ENCODE measurements at regions not wholly inside any gene's neighbourhood (a gene's known extent, or its start where the extent isn't known, plus 50 kb on each side); places are given as distances from the start of the nearest gene placed in this dataset.

DNA sequence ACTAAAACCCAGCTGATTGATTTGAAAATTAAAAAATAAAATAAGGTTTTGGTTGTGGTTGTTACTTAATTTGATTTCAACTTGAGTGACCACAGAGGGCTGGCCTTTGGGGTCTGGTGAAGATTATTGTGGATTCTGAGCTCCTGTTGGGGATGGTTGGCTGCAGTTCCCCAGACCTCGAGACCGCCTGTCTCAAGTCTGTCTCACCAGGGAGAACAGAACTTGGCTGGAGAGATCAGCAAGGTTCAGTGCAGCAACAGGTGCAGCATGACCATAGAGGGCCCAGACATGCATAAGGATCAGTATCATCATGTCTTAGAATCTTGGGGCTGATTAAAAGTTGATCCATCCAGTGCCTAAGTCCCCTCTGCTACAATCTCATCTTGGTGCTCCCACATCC, 491.9 kb downstream of the BCOR start:
- no peak overlapping the region for H3K9ac ChIP-seq (ENCODE audit: insufficient read length, low read depth)
- no peaks in the 10 kb centered on the region for H3K9me3 ChIP-seq (ENCODE audit: insufficient read depth, low read length)
- no peak for DNase-seq (ENCODE audit: low read depth, low spot score)
- no peak for TF ChIP-seq ZNF274 (IDR thresholded peaks at IDR 0.05; ENCODE audit: low read depth, low read length)
- no peak for TF ChIP-seq YY1 (IDR thresholded peaks at IDR 0.05; ENCODE audit: insufficient read depth, insufficient read length)
- TF ChIP-seq SUZ12 (IDR thresholded peaks at IDR 0.05; ENCODE audit: extremely low read depth, insufficient read depth, insufficient read length): no peak
- H3K4me3 ChIP-seq (ENCODE audit: insufficient read length, low read depth): no peak overlapping the region
- peaks cover 3% of the 10 kb centered on the region for H3K4me1 ChIP-seq (ENCODE audit: insufficient read depth, insufficient read length)
- no peaks in the 10 kb centered on the region for H3K36me3 ChIP-seq (ENCODE audit: insufficient read depth, insufficient read length, low read length)
- no peaks in the 10 kb centered on the region for H3K27me3 ChIP-seq (ENCODE audit: insufficient read depth, insufficient read length)

DNA sequence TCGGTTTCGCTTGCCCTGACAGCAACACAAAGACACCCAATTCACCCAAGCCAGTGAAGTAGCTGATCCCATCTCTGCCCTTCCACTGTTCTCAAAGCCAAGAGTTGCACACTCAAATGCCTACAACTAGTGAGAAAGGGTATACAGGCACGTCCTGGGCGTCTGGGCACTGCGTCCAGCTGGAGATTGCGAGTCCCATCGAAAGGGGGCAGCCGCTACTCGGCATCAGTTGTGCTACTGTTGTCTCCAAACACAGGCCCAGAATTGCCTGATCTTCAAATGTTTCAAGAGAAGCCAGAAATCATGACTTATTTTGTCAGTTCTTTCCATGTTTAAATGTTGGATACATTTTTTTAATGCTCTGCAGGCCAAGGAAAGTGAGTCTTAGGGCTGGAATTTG, 487.8 kb downstream of the BCOR start:
- TF ChIP-seq ZNF274 (IDR thresholded peaks at IDR 0.05; ENCODE audit: low read depth, low read length): no peak
- TF ChIP-seq SUZ12 (IDR thresholded peaks at IDR 0.05; ENCODE audit: extremely low read depth, insufficient read depth, insufficient read length): no peak
- no peak for TF ChIP-seq YY1 (IDR thresholded peaks at IDR 0.05; ENCODE audit: insufficient read depth, insufficient read length)
- no peak overlapping the region for H3K4me3 ChIP-seq (ENCODE audit: insufficient read length, low read depth)
- DNase-seq (ENCODE audit: low read depth, low spot score): no peak
- H3K27me3 ChIP-seq (ENCODE audit: insufficient read depth, insufficient read length): peaks cover 7% of the 10 kb centered on the region
- H3K9me3 ChIP-seq (ENCODE audit: insufficient read depth, low read length): no peaks in the 10 kb centered on the region
- H3K9ac ChIP-seq (ENCODE audit: insufficient read length, low read depth): no peak overlapping the region
- H3K4me1 ChIP-seq (ENCODE audit: insufficient read depth, insufficient read length): peaks cover 3% of the 10 kb centered on the region
- no peaks in the 10 kb centered on the region for H3K36me3 ChIP-seq (ENCODE audit: insufficient read depth, insufficient read length, low read length)

DNA sequence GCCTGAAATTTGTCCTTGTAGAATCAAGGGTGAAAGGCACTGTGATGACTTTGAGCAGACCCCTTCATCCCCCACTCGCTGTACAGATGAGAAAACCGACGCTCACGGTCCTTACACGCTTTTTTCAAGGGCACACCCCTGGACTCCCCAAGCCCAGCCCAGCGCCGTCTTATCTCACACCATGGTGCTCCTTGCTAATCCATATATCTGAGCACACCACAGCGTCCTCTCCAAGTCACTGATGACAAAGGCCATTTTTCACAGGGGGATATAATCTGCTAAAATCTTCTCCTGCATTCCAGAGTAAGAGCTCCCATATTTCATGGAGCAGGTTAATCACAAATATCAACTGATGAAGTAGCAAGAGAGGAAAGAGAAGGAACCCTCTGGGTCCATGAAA, 486.3 kb downstream of the BCOR start:
- no peaks in the 10 kb centered on the region for H3K9me3 ChIP-seq (ENCODE audit: insufficient read depth, low read length)
- H3K4me3 ChIP-seq (ENCODE audit: insufficient read length, low read depth): no peak overlapping the region
- TF ChIP-seq YY1 (IDR thresholded peaks at IDR 0.05; ENCODE audit: insufficient read depth, insufficient read length) (no peak), SUZ12 (IDR thresholded peaks at IDR 0.05; ENCODE audit: extremely low read depth, insufficient read depth, insufficient read length) (no peak), ZNF274 (IDR thresholded peaks at IDR 0.05; ENCODE audit: low read depth, low read length) (no peak)
- H3K36me3 ChIP-seq (ENCODE audit: insufficient read depth, insufficient read length, low read length): no peaks in the 10 kb centered on the region
- peaks cover 3% of the 10 kb centered on the region for H3K4me1 ChIP-seq (ENCODE audit: insufficient read depth, insufficient read length)
- peaks cover 7% of the 10 kb centered on the region for H3K27me3 ChIP-seq (ENCODE audit: insufficient read depth, insufficient read length)
- no peak overlapping the region for H3K9ac ChIP-seq (ENCODE audit: insufficient read length, low read depth)
- DNase-seq (ENCODE audit: low read depth, low spot score): no peak

DNA sequence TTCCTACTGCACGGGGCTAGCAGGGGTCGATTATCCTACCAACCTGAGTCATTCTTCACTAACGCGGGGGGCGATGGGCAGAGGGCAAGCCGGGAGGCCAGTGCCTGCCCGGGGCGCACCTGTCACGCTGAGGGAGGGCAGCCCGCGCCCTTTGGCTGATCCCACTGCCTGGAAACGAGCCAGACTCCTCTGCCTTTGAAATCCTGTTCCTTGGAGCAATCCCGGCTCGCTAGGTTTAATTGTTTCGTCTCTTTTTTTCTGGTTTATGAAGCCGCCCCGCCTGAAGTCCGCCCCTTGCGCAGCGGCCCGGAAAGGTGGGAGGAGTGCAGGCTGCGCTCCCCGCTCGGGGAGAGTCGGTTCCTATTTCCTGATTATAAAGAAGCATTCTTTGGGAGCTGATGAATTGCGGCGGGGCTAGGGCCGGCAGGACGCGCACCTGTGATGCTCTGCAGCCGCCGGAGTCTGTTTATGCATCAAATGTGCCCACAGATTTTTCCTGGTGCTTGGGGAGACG, 484.2 kb downstream of the BCOR start:
- Histone ChIP-seq H3K4me3 (ENCODE audit: insufficient read length, low read depth) (peak overlapping the region; percentile 25), H3K27me3 (ENCODE audit: insufficient read depth, insufficient read length) (peaks cover 7% of the 10 kb centered on the region), H3K4me1 (ENCODE audit: insufficient read depth, insufficient read length) (peaks cover 3% of the 10 kb centered on the region), H3K36me3 (ENCODE audit: insufficient read depth, insufficient read length, low read length) (no peaks in the 10 kb centered on the region), H3K9ac (ENCODE audit: insufficient read length, low read depth) (peak overlapping the region; percentile 47), H3K9me3 (ENCODE audit: insufficient read depth, low read length) (no peaks in the 10 kb centered on the region)
- peak; percentile 38 for DNase-seq (ENCODE audit: low read depth, low spot score)
- TF ChIP-seq ZNF274 (IDR thresholded peaks at IDR 0.05; ENCODE audit: low read depth, low read length): no peak
- no peak for TF ChIP-seq YY1 (IDR thresholded peaks at IDR 0.05; ENCODE audit: insufficient read depth, insufficient read length)
- no peak for TF ChIP-seq SUZ12 (IDR thresholded peaks at IDR 0.05; ENCODE audit: extremely low read depth, insufficient read depth, insufficient read length)

DNA sequence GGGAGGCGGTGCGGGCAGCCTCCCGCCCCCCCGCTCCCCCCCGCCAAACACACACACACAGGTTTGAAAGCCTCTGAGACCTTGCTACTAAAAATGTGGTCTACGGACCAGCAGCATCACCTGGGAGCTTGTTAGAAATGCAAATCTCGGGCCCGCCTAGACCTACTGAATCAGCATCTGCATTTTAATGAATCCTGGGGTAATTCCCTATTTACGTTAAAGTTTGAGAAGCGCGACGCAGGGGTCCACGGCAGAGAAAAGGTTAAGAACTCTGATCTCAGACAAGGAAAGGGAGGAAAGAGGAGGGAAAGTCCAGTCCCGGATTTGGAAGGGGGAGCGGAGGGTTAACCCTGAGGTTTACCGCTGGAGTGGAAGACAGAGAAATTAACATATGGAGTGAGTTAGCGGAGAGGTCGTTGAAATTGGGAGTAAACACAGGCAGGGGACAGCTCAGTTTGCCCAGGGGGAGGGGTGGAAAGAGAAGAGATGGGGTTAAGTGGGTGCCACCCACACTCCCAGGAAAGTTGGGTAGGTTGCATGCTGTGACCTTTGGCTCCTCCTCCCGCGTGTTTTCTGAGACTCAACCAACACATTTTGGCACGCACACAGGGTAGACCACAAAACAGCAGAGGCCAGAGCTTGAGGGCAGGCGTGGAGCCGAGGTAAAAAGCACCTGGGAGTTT, 483.6 kb downstream of the BCOR start:
- DNase-seq (ENCODE audit: low read depth, low spot score): peak; percentile 71
- Histone ChIP-seq H3K9me3 (ENCODE audit: insufficient read depth, low read length) (no peaks in the 10 kb centered on the region), H3K4me3 (ENCODE audit: insufficient read length, low read depth) (peak overlapping the region; percentile 36), H3K36me3 (ENCODE audit: insufficient read depth, insufficient read length, low read length) (no peaks in the 10 kb centered on the region), H3K27me3 (ENCODE audit: insufficient read depth, insufficient read length) (peaks cover 7% of the 10 kb centered on the region), H3K4me1 (ENCODE audit: insufficient read depth, insufficient read length) (peaks cover 3% of the 10 kb centered on the region), H3K9ac (ENCODE audit: insufficient read length, low read depth) (peak overlapping the region; percentile 46)
- TF ChIP-seq YY1 (IDR thresholded peaks at IDR 0.05; ENCODE audit: insufficient read depth, insufficient read length) (no peak), SUZ12 (IDR thresholded peaks at IDR 0.05; ENCODE audit: extremely low read depth, insufficient read depth, insufficient read length) (no peak), ZNF274 (IDR thresholded peaks at IDR 0.05; ENCODE audit: low read depth, low read length) (no peak)

DNA sequence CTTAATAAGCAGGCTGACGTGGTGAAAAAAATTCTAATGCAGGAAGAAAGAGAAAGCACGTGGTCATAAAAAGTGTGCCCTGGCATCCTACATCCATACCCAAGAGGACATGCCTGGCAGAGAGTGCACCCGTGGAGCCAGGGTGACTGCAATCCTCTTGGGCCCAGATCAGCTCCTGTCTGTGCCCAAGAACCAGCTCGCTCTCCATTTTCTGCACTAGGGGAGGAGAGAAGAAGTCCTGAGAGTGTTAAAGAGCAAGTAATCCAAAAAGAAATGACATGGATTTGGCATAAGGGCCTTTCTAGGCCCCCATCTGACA, 483.1 kb downstream of the BCOR start:
- peak overlapping the region; percentile 46 for H3K9ac ChIP-seq (ENCODE audit: insufficient read length, low read depth)
- no peak for DNase-seq (ENCODE audit: low read depth, low spot score)
- no peaks in the 10 kb centered on the region for H3K36me3 ChIP-seq (ENCODE audit: insufficient read depth, insufficient read length, low read length)
- H3K27me3 ChIP-seq (ENCODE audit: insufficient read depth, insufficient read length): peaks cover 7% of the 10 kb centered on the region
- no peaks in the 10 kb centered on the region for H3K9me3 ChIP-seq (ENCODE audit: insufficient read depth, low read length)
- H3K4me1 ChIP-seq (ENCODE audit: insufficient read depth, insufficient read length): peaks cover 3% of the 10 kb centered on the region
- peak overlapping the region; percentile 36 for H3K4me3 ChIP-seq (ENCODE audit: insufficient read length, low read depth)
- TF ChIP-seq ZNF274 (IDR thresholded peaks at IDR 0.05; ENCODE audit: low read depth, low read length) (no peak), SUZ12 (IDR thresholded peaks at IDR 0.05; ENCODE audit: extremely low read depth, insufficient read depth, insufficient read length) (no peak), YY1 (IDR thresholded peaks at IDR 0.05; ENCODE audit: insufficient read depth, insufficient read length) (no peak)

DNA sequence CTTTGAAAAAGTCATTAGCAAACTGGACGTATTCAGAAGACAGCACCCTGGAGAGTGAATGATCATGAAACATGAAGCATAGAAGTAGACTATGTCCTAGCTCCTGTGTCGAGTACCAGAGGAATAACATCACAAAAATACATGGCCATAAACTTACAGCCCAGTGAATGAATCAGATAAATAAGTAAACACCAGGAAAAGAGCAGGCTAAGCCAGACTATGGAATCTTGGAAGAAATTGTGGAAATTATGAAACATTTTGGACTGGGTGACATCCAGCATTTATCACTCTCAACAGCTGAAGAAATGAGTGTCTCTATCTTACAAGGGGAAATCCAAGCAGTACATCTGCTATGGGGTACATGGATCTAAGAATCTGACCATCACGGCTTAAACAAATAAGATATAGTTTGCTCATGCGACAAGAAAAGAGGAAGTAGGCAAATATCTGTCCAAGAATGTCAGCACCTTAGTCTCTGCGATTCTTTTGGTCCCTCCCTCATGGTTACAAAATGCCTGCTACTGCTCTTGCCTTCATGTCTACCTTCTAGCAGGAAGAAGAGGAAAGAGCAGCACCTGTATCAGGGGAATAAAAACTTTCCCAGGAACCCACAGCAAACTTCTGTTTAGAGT, 481.5 kb downstream of the BCOR start:
- peaks cover 5% of the 10 kb centered on the region for H3K4me1 ChIP-seq (ENCODE audit: insufficient read depth, insufficient read length)
- peaks cover 7% of the 10 kb centered on the region for H3K27me3 ChIP-seq (ENCODE audit: insufficient read depth, insufficient read length)
- no peak for DNase-seq (ENCODE audit: low read depth, low spot score)
- no peak overlapping the region for H3K4me3 ChIP-seq (ENCODE audit: insufficient read length, low read depth)
- H3K36me3 ChIP-seq (ENCODE audit: insufficient read depth, insufficient read length, low read length): no peaks in the 10 kb centered on the region
- H3K9ac ChIP-seq (ENCODE audit: insufficient read length, low read depth): no peak overlapping the region
- no peak for TF ChIP-seq ZNF274 (IDR thresholded peaks at IDR 0.05; ENCODE audit: low read depth, low read length)
- TF ChIP-seq SUZ12 (IDR thresholded peaks at IDR 0.05; ENCODE audit: extremely low read depth, insufficient read depth, insufficient read length): no peak
- no peak for TF ChIP-seq YY1 (IDR thresholded peaks at IDR 0.05; ENCODE audit: insufficient read depth, insufficient read length)
- H3K9me3 ChIP-seq (ENCODE audit: insufficient read depth, low read length): peaks cover 7% of the 10 kb centered on the region; the same call in 1 of the 2 replicates

Measured in NT2/D1 (cell line).